ENCODE measurements at regions not wholly inside any gene's neighbourhood (a gene's known extent, or its start where the extent isn't known, plus 50 kb on each side); places are given as distances from the start of the nearest gene placed in this dataset.

GRCh38 chr20:60334911-60335310 lies 376.7 kb downstream of the CDH26 start:
- 89 to 91% methylated on average over 3 of the region's 3 CpGs for WGBS, 2 donors
- intact Hi-C loops (cut with DNase I), result no loop called here

GRCh38 chr20:60338556-60338955 lies 380.3 kb downstream of the CDH26 start:
- Histone ChIP-seq H3K9me3 (no peaks in the 10 kb centered on the region), H3K27ac (no peak overlapping the region), H3K36me3 (no peaks in the 10 kb centered on the region), H3K4me1 (no peaks in the 10 kb centered on the region), H3K27me3 (peaks cover 0 to 17% (median 0%) of the 10 kb centered on the region in 7 donors), H3K4me3 (no peak overlapping the region)
- WGBS, 2 donors, result 82 to 90% methylated on average over 8 of the region's 8 CpGs
- ATAC-seq (no peak), DNase-seq (no peak)
- intact Hi-C loops (cut with DNase I), result no loop called here
- no peak for TF ChIP-seq CTCF (IDR thresholded peaks at IDR 0.05)

More at GRCh38 chr20:60334911-60335310, 376.7 kb downstream of the CDH26 start:
- no peak for DNase-seq
- peaks cover 0 to 11% (median 0%) of the 10 kb centered on the region in 7 donors for H3K27me3 ChIP-seq
- H3K4me1 ChIP-seq, result no peaks in the 10 kb centered on the region
- ATAC-seq, result no peak
- no peak overlapping the region for H3K27ac ChIP-seq
- no peaks in the 10 kb centered on the region for H3K9me3 ChIP-seq
- no peak for TF ChIP-seq CTCF (IDR thresholded peaks at IDR 0.05)
- H3K4me3 ChIP-seq, result no peak overlapping the region
- H3K36me3 ChIP-seq, result no peaks in the 10 kb centered on the region

- intact Hi-C loops (cut with DNase I), result no loop called here
- ATAC-seq (no peak), DNase-seq (no peak)
- peaks cover 0 to 15% (median 0%) of the 10 kb centered on the region in 7 donors for H3K27me3 ChIP-seq
- H3K4me3 ChIP-seq, result no peak overlapping the region
- WGBS, 2 donors, result 76 to 81% methylated on average over 6 of the region's 6 CpGs
- H3K4me1 ChIP-seq, result no peaks in the 10 kb centered on the region
- H3K27ac ChIP-seq, result no peak overlapping the region
- TF ChIP-seq CTCF (IDR thresholded peaks at IDR 0.05), result no peak
- no peaks in the 10 kb centered on the region for H3K36me3 ChIP-seq
- no peaks in the 10 kb centered on the region for H3K9me3 ChIP-seq
Measured at GRCh38 chr20:60339738-60340137, 381.5 kb downstream of the CDH26 start.

- no peak overlapping the region for H3K4me3 ChIP-seq
- WGBS, 2 donors, result 83 to 86% methylated on average over 4 of the region's 4 CpGs
- intact Hi-C loops (cut with DNase I), result no loop called here
- ATAC-seq (no peak), DNase-seq (no peak)
- no peaks in the 10 kb centered on the region for H3K36me3 ChIP-seq
- H3K27me3 ChIP-seq, result peaks cover 0 to 15% (median 0%) of the 10 kb centered on the region in 7 donors
- no peaks in the 10 kb centered on the region for H3K4me1 ChIP-seq
- no peak overlapping the region for H3K27ac ChIP-seq
- no peaks in the 10 kb centered on the region for H3K9me3 ChIP-seq
- no peak for TF ChIP-seq CTCF (IDR thresholded peaks at IDR 0.05)
Measured at GRCh38 chr20:60340232-60340631, 382.0 kb downstream of the CDH26 start.

Measured in heart right ventricle (tissue), 16 donors.